GM21526 (cell line): ENCODE measurements at regions not wholly inside any gene's neighbourhood (a gene's known extent, or its start where the extent isn't known, plus 50 kb on each side); places are given as distances from the start of the nearest gene placed in this dataset.
"Not testable (repeated sequence)": the region's sequence is repeated elsewhere in the genome, so short reads cannot be mapped to it uniquely, and the experiment has no call there.

Source experiments
- ATAC-seq: cut with Tn5 transposase; IDR thresholded peaks from one replicate; pipeline ENCODE4 v1.9.1; 2021; ENCODE audit warnings: moderate library complexity; ENCODE audit not compliant: unreplicated experiment, low FRiP score

- ATAC-seq: no peak
These were observed 138.1 kb upstream of the RAP2B start for GRCh38 chr3:153023896-153024295.

DNA sequence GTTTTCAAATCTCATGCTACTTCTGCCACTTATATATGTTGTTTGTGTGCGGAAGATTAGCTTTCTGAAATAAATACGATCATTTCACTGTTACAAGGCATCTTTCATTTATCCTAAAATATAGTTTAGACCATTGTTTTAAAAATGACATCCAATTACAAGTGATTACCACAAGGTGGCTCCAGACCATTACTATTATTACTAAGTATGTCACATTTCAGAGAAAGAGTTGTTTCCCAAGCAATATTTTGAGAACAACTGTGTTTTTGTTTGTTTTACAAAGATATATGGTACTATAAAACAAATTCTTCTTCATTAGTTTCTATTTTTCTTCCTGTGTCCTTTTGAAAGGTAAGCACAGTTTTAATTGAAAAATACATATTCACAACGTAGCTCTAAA lies 136.0 kb upstream of the RAP2B start:
- ATAC-seq: no peak

GRCh38 chr3:153028381-153028780 lies 133.6 kb upstream of the RAP2B start:
- no peak for ATAC-seq

GRCh38 chr3:153029350-153029749 lies 132.7 kb upstream of the RAP2B start:
- no peak for ATAC-seq

- ATAC-seq: no peak
These were observed 129.1 kb upstream of the RAP2B start for GRCh38 chr3:153032891-153033290.

- no peak for ATAC-seq
These were observed 125.2 kb upstream of the RAP2B start for GRCh38 chr3:153036846-153037245.

DNA sequence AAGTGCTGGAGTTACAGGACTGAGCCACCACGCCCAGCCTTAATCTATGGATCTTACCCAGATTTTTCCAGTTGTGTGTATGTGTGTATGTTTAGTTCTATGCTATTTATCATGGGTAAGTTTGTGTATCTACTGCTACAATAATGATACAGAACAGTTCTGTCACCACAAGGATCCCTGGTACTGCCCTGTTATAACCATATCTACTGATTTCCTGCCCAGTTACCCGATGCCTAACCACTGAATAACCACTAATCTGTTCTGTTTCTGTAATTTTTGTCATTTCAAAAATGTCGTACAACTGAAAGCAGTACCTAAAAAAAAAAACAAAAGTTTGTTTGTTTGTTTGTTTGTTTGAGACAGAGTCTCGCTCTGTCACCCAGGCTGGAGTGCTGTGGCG lies 123.7 kb upstream of the RAP2B start:
- no peak for ATAC-seq

DNA sequence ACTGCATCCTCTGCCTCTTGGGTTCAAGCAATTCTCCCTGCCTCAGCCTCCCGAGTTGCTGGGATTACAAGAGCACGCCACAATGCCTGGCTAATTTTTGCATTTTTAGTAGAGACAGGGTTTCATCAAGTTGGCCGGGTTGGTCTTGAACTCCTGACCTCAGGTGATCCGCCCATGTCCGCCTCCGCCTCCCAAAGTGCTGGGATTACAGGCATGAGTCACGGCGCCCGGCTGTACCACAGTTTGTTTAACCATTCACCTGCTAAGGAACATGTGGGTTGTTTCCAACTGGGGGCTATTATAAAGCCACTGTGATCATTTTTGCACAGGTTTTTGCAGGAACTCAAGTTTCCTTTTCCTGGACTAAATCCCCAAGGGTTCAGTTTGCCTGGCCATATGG lies 123.2 kb upstream of the RAP2B start:
- no peak for ATAC-seq

GRCh38 chr3:153041181-153041580 lies 120.8 kb upstream of the RAP2B start:
- ATAC-seq: no peak

DNA sequence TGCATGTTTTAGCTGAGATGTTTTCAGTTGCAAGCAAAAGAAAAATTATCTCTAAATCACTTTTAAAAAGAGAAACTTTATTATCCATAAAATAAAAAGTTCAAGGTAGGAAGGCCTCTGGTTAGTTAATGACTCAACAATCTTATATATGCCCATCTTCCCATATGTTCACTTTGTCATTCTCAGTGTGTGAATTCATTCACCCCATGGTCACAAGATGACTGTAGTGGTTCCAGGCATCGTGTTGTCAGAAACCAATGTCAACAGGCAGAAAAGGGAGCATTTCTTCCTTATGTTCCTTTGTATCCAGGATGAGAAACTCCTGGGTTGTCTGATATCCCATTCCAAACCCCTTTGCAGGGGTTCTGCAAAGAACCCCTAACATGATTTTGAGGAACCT lies 119.9 kb upstream of the RAP2B start:
- no peak for ATAC-seq

DNA sequence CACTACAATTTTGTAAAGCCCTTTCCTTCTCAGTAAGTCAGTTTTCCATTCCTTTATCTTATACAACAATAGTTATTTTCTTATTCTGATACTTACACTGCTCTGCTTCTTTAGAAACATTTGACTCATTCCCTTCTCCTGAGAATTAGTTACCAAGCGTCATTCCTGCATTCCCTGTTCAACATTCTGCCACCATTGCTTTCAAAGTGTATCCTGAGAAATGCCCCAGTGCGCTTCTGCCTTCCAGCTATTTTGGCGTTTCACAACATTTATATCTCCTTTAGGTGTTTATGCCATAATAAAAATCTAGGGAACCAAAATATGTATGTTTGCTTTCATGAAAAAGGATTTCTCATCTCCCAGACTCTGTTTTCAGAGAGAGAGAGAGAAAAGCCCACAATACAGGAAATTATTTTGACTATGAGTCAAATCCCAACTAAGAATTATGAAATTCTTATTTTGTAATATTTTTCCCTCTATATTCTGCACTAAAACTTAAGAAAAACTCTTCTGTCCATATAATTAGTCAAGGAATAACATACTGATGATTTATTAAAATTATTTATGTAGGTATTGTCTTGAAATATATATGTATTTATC lies 118.2 kb upstream of the RAP2B start:
- ATAC-seq: no peak

- no peak for ATAC-seq
These were observed 116.9 kb upstream of the RAP2B start for GRCh38 chr3:153045150-153045549.

DNA sequence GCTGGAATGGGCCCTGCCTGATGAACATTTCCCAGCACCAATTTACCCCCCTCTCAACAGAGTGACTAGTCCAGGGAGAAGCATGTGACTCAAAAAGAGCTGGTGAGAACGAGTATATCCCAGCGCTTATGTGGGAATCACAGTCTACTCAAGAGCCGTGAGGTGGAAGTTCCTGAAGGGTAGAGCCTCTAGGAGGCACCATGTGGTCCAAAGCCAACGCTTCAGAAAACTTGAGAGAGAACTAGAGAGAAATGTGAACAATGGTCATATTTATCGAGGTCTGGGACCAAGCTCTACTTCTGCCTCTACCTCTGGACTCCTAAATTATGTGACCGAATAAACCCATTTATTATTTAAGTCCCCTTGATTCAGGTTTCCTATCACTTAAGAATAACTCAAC lies 111.0 kb upstream of the RAP2B start:
- no peak for ATAC-seq

GRCh38 chr3:153051427-153052095 lies 110.5 kb upstream of the RAP2B start:
- no peak for ATAC-seq

- ATAC-seq: no peak
These were observed 109.9 kb upstream of the RAP2B start for GRCh38 chr3:153052096-153052460.

DNA sequence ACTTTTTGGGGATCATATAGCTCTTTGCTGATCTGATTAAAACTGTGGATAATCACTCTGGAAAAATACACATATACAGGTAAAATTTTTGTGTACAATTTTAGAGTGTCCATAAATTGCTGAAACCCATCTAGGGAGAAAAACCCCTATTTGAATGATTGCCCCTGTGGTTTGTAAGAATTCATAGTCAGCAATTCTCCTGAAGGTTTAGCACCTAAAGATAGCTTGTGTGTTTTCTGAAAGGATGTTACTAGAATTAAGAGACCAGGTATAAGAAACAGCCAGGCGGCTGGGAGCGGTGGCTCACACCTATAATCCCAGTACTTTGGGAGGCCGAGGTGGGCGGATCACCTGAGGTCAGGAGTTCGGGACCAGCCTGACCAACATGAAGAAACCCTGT lies 106.8 kb upstream of the RAP2B start:
- no peak for ATAC-seq

GRCh38 chr3:153055779-153056178 lies 106.2 kb upstream of the RAP2B start:
- ATAC-seq: no peak

DNA sequence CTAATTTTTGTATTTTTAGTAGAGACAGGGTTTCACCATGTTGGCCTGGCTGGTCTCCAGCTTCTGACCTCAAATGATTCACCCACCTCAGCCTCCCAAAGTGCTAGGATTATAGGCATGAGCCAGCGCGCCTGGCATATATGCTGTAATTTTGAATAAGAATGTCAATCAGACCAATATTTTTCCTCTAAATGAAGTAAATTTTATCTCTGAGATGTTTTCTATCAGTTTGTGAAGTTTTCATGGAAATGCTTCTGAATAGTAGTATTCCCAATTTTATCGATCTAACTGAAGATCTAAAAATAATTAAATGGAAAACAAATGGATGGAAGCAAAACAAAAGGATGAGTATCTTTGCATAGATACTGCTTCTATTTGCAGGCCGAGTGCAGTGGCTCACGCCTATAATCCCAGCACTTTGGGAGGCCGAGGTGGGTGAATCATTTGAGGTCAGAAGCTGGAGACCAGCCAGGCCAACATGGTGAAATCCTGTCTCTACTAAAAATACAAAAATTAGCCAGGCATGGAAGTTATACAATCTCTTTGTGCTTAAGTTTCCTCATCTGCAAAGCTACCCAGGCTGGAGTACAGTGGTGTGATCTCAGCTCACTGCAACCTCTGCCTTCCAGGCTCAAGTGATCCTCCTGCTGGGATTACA lies 103.9 kb upstream of the RAP2B start:
- ATAC-seq: not testable (repeated sequence)

- ATAC-seq: no peak
These were observed 101.7 kb upstream of the RAP2B start for GRCh38 chr3:153060346-153060745.

DNA sequence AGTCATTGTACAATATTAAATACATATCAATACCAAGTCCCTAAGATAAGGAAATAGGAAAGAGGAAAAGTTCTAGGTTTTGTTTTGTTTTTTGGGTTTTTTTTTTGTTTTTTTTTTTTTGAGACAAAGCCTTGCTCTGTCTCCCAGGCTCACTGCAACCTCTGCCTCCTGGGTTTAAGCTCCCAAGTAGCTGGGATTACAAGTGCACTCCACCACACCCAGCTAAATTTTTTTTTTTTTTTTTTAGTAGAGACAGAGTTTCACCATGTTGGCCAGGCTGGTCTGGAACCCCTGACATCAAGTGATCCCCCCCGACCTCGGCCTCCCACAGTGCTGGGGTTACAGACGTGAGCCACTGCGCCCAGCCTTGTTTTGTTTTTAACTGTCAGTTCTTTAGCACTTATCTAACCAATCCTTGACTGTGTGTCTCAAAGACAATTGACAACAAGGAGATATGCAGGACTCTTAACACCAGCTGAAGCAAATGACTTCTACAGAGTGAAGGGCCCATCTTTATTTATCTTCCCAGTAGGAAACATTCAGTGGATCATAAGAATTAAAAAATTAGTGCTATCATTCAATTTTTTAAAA lies 100.0 kb upstream of the RAP2B start:
- no peak for ATAC-seq

DNA sequence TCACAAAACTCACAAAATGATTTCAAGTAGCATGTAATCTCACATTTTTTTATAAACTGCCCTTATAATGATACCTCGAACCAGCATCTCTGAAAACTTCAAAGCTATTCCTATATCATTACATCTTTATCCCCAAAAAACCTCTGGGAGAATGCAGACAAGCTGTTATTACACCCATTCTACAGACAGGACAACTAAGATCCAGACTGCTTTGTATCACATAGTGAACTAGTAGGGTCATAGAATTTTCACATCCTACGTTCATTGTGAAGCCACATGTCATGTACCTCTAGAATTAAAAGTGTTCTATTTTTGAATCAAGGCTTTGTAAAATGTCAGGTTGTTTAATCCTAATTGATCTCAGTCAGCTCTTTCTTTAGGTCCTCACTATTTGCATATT lies 98.7 kb upstream of the RAP2B start:
- ATAC-seq: no peak

DNA sequence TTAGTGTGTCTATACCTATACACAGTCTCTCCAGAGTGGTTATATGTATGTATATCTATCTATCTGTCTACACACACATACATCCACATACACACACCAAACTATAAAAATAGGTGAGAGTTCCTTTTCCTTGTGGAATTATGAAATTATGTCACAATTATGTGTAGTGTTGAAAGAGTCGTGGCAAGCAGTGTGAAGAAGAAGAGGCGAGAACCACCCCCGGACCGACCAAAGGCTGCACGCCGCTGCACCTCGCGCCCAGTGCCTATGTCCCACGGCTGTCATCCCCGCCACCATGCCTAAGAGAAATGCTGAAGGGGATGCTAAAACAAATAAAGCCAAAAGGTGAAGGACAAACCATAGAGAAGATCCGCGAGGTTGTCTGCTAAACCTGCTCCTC lies 95.0 kb upstream of the RAP2B start:
- ATAC-seq: no peak
